Common myeloid progenitor, CD34-positive (primary cell): ENCODE measurements at regions not wholly inside any gene's neighbourhood (a gene's known extent, or its start where the extent isn't known, plus 50 kb on each side); places are given as distances from the start of the nearest gene placed in this dataset.

Experiments
- CTCF ChIA-PET: fragments of 350-600 bp; sonication (Branson Sonifier 250); formaldehyde crosslinking; loops from one replicate; lab custom pipeline; 2021; ENCODE audit warnings: antibody characterized with exemption; lab: Charles Lee
- POLR2A ChIA-PET: fragments of 350-600 bp; sonication (Branson Sonifier 250); formaldehyde crosslinking; loops from one replicate; lab custom pipeline; 2021; ENCODE audit warnings: antibody characterized with exemption; lab: Charles Lee
- DNase-seq, 3 donors: peaks; one replicate each; pipeline versions ENCODE4 v3.0.0 to v3.0.0-alpha.2; 2013
- H3K27ac ChIP-seq, 2 experiments: 1 replicate in 1 of 2; 2 replicates in 1 of 2; pipeline ENCODE4 v1.7.0; 2013; ENCODE audit warnings: inconsistent platforms in 2 of 2, low read length in 2 of 2, mild to moderate bottlenecking in 2 of 2, low read depth in 1 of 2, moderate library complexity in 1 of 2; ENCODE audit not compliant: severe bottlenecking in 2 of 2, insufficient read depth in 1 of 2, poor library complexity in 1 of 2
- H3K27me3 ChIP-seq, 5 experiments: replicated peaks in 2 of 5; 1 replicate in 3 of 5; 2 replicates in 2 of 5; pipeline versions ENCODE4 v1.6.1 to v1.7.0; 2013; ENCODE audit warnings: low read length in 4 of 5, mild to moderate bottlenecking in 2 of 5, moderate library complexity in 2 of 5, inconsistent platforms in 1 of 5; ENCODE audit not compliant: insufficient read depth in 5 of 5, control insufficient read depth in 4 of 5
- H3K36me3 ChIP-seq, 4 experiments: 1 replicate in 2 of 4; 2 replicates in 2 of 4; pipeline versions ENCODE4 v1.6.1 to v1.7.0; 2013; ENCODE audit warnings: low read length in 3 of 4, control low read depth in 1 of 4, mild to moderate bottlenecking in 1 of 4; ENCODE audit not compliant: control insufficient read depth in 4 of 4, insufficient read depth in 4 of 4
- H3K4me1 ChIP-seq, 4 experiments: 1 replicate in 3 of 4; 2 replicates in 1 of 4; pipeline versions ENCODE4 v1.6.1 to v1.7.1; 2013; ENCODE audit warnings: low read length in 3 of 4, mild to moderate bottlenecking in 3 of 4, control low read depth in 1 of 4, inconsistent platforms in 1 of 4, moderate library complexity in 1 of 4; ENCODE audit not compliant: control insufficient read depth in 4 of 4, insufficient read depth in 4 of 4; ENCODE audit errors: control extremely low read depth in 1 of 4
- H3K4me3 ChIP-seq, 7 experiments: 1 replicate in 4 of 7; 2 replicates in 3 of 7; pipeline versions ENCODE4 v1.5.1 to v1.7.0; 2013; ENCODE audit warnings: mild to moderate bottlenecking in 7 of 7, low read length in 6 of 7, moderate library complexity in 6 of 7, inconsistent platforms in 2 of 7, low read depth in 2 of 7, control low read depth in 1 of 7; ENCODE audit not compliant: insufficient read depth in 4 of 7, control insufficient read depth in 1 of 7; ENCODE audit errors: extremely low read depth in 1 of 7
- H3K9me3 ChIP-seq, 5 experiments: 1 replicate in 4 of 5; 2 replicates in 1 of 5; pipeline versions ENCODE4 v1.6.1 to v1.7.1; 2013; ENCODE audit warnings: low read length in 4 of 5, mild to moderate bottlenecking in 2 of 5, inconsistent platforms in 1 of 5, low read depth in 1 of 5, moderate library complexity in 1 of 5; ENCODE audit not compliant: control insufficient read depth in 4 of 5, insufficient read depth in 2 of 5; ENCODE audit errors: control extremely low read depth in 1 of 5
- WGBS: methylation state at CpG from one replicate; pipeline ENCODE4 v1.1.5; 2013; ENCODE audit not compliant: insufficient coverage; 5-methylcytosine and 5-hydroxymethylcytosine counted together

DNA sequence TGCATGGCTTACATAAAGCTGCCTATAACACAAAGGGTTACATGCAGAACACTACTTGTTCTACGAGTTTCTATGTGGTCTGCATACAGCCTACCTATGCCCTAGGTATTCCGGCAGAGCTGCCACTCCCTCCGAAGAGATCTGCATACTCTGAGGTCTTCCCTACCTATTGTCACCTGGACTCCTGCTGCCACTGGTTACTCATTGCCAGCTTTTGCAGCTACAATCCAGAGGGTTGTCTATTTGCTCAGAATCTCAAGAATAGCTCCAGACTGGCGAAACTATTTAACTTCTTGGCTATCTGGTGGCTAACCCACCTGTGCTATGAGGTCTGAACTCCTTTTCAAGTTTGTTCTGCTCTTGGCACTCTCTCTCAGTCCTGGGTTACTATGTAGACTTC is 323.3 kb downstream of the BMP2 start:
- H3K9me3 ChIP-seq = no peaks in the 10 kb centered on the region
- no peaks in the 10 kb centered on the region for H3K36me3 ChIP-seq
- ChIA-PET POLR2A (no interaction called here), CTCF (no interaction called here)
- peaks cover 0 to 3% (median 0%) of the 10 kb centered on the region in 5 experiments for H3K27me3 ChIP-seq
- H3K4me3 ChIP-seq = no peak overlapping the region
- no peak for DNase-seq
- 87% methylated on average over 4 of the region's 4 CpGs for WGBS
- no peak overlapping the region for H3K27ac ChIP-seq
- no peaks in the 10 kb centered on the region for H3K4me1 ChIP-seq

- WGBS = no CpG with 5 or more reads among the region's 4 CpGs
- no peak for DNase-seq
- H3K27ac ChIP-seq = no peak overlapping the region
- H3K27me3 ChIP-seq = peaks cover 0 to 3% (median 0%) of the 10 kb centered on the region in 5 experiments
- no peak overlapping the region for H3K4me3 ChIP-seq
- H3K9me3 ChIP-seq = no peaks in the 10 kb centered on the region
- ChIA-PET CTCF (no interaction called here), POLR2A (no interaction called here)
- no peaks in the 10 kb centered on the region for H3K4me1 ChIP-seq
- no peaks in the 10 kb centered on the region for H3K36me3 ChIP-seq
Measured at GRCh38 chr20:7091655-7092054, 324.2 kb downstream of the BMP2 start.

GRCh38 chr20:7094438-7094997 is 327.0 kb downstream of the BMP2 start:
- no peaks in the 10 kb centered on the region for H3K27me3 ChIP-seq
- H3K4me3 ChIP-seq = no peak overlapping the region
- peaks cover 0 to 7% (median 0%) of the 10 kb centered on the region in 5 experiments for H3K9me3 ChIP-seq
- H3K27ac ChIP-seq = no peak overlapping the region
- H3K4me1 ChIP-seq = no peaks in the 10 kb centered on the region
- ChIA-PET POLR2A (interaction anchor here (0.6 kb wide), 1 partner anchor 7 kb away, joined by 3 read pairs; no protein-coding TSS in a partner anchor), CTCF (interaction anchor here (1.4 to 3.4 kb wide), 5 partner anchors 9 to 329 kb away, joined by 5 to 12 read pairs (median 8); no protein-coding TSS in a partner anchor)
- DNase-seq = peak; percentile 42 to 66 (median 59)
- no peaks in the 10 kb centered on the region for H3K36me3 ChIP-seq
- 0% methylated on average over 1 of the region's 7 CpGs for WGBS

DNA sequence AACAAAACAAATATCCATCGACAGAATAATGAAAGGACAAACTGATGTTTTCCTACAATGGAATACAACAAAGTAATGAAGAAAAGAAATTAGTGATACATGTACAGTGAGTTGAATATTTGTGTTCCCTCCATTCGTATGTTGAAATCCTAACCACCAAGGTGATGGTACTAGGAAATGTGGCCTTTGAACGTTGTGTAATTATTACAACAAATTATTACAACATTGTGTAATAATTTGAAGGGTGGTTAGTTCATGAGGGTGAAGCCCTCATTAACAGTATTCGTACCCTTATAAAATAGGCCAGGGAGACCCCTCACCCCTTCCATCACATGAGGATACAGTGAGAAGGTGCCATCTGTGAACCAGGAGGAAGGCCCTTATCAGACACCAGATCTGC is 339.4 kb downstream of the BMP2 start:
- Histone ChIP-seq H3K27me3 (peaks cover 0 to 4% (median 0%) of the 10 kb centered on the region in 5 experiments), H3K9me3 (no peaks in the 10 kb centered on the region), H3K36me3 (no peaks in the 10 kb centered on the region), H3K4me1 (no peaks in the 10 kb centered on the region), H3K27ac (no peak overlapping the region), H3K4me3 (no peak overlapping the region)
- ChIA-PET POLR2A (no interaction called here), CTCF (no interaction called here)
- no CpG with 5 or more reads among the region's 4 CpGs for WGBS
- DNase-seq = no peak

DNA sequence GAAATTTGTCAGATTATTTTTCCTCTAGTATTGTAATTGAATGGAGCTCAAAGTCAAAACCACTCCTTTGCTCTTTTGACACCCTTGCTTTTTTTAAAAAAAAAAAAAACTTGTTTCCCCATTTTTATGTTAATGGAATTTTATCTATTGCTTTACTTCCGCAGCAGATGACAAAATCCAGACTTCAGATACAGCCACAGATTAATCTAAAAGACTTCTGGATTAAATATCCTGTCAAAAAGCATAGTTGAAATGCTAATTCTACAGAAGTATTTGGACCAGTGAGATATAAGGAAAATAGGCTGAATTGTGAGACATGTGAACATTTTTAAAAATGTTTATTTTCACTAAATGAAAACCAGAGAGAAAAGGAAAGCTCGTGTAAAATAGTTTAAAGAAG is 341.4 kb downstream of the BMP2 start:
- CTCF ChIA-PET = no interaction called here
- POLR2A ChIA-PET = no interaction called here
- H3K4me3 ChIP-seq = no peak overlapping the region
- peaks cover 0 to 2% (median 0%) of the 10 kb centered on the region in 5 experiments for H3K27me3 ChIP-seq
- H3K9me3 ChIP-seq = no peaks in the 10 kb centered on the region
- DNase-seq = no peak
- no peak overlapping the region for H3K27ac ChIP-seq
- WGBS = no CpG with 5 or more reads among the region's 2 CpGs
- no peaks in the 10 kb centered on the region for H3K4me1 ChIP-seq
- no peaks in the 10 kb centered on the region for H3K36me3 ChIP-seq

DNA sequence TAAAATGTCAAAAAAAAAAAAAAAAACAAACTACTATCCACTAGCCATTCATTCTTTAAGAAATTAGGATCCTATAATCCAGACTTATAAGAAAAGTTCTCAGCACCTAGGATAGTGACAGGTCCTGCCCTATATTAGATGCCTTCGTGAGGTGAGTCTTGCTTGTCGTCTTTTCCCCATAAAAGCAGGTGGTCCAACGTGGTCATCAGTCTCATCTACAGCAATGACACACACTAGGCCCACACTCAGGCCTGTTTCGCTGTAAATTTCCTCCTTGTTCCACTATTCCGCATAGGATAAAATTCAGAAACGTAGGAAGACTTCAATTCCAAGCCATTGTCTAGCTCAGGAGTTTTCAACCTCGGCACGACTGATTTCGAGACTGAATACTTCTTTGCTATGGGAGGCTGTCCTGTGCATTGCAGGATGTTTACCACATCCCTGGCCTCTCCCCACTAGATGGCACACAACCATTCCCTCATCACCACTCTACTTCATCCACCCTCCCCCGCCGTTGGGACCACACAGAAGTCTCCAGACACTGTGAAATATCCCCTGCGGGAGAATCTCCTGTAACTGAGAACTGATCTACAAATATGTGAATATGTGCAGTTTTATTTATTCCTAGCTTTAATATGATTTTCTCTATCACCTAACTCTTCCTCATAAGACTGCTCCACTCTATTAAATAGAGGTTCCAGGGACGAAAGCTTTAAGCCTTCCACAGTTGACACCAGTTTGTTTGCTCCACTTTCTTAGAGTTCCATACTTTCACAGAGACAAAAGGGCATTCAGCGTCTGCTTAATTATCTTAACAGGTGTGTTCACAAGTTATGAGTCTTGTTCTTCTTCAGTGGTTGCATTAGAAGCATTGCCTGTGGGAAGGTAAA is 346.3 kb downstream of the BMP2 start:
- H3K9me3 ChIP-seq = no peaks in the 10 kb centered on the region
- WGBS = 53% methylated on average over 10 of the region's 14 CpGs

GRCh38 chr20:7123457-7123856 is 356.0 kb downstream of the BMP2 start:
- ChIA-PET CTCF (interaction anchor here (1.0 kb wide), 1 partner anchor 10 kb away, joined by 3 read pairs; no protein-coding TSS in a partner anchor), POLR2A (no interaction called here)
- H3K4me1 ChIP-seq = no peaks in the 10 kb centered on the region
- H3K4me3 ChIP-seq = no peak overlapping the region
- H3K27ac ChIP-seq = no peak overlapping the region
- no peaks in the 10 kb centered on the region for H3K36me3 ChIP-seq
- DNase-seq = no peak
- no CpG with 5 or more reads among the region's 2 CpGs for WGBS
- peaks cover 0 to 3% (median 0%) of the 10 kb centered on the region in 5 experiments for H3K27me3 ChIP-seq
- no peaks in the 10 kb centered on the region for H3K9me3 ChIP-seq

More for the DNA sequence above, 346.3 kb downstream of the BMP2 start:
- H3K27ac ChIP-seq = no peak overlapping the region
- POLR2A ChIA-PET = no interaction called here
- H3K4me3 ChIP-seq = no peak overlapping the region
- H3K4me1 ChIP-seq = no peaks in the 10 kb centered on the region
- CTCF ChIA-PET = interaction anchor here (0.7 to 1.6 kb wide), 4 partner anchors 8 to 811 kb away, joined by 3 to 4 read pairs (median 3); no protein-coding TSS in a partner anchor
- H3K27me3 ChIP-seq = peaks cover 0 to 2% (median 0%) of the 10 kb centered on the region in 5 experiments
- DNase-seq = peak; percentile 10 to 39 (median 37)
- no peaks in the 10 kb centered on the region for H3K36me3 ChIP-seq
